GM21737 (cell line): ENCODE measurements at regions not wholly inside any gene's neighbourhood (a gene's known extent, or its start where the extent isn't known, plus 50 kb on each side); places are given as distances from the start of the nearest gene placed in this dataset.
"Not testable (repeated sequence)": the region's sequence is repeated elsewhere in the genome, so short reads cannot be mapped to it uniquely, and the experiment has no call there.

Source experiments
- ATAC-seq: cut with Tn5 transposase; IDR thresholded peaks from one replicate; pipeline ENCODE4 v1.9.1; 2021; ENCODE audit warnings: mild to moderate bottlenecking, moderate library complexity; ENCODE audit not compliant: unreplicated experiment

GRCh38 chr4:26228883-26229282 is 91.9 kb upstream of the RBPJ start:
- ATAC-seq, result no peak

GRCh38 chr4:26229974-26230373 is 90.8 kb upstream of the RBPJ start:
- ATAC-seq, result no peak

GRCh38 chr4:26233350-26233749 is 87.5 kb upstream of the RBPJ start:
- ATAC-seq, result no peak

- no peak for ATAC-seq
These were observed 85.3 kb upstream of the RBPJ start for GRCh38 chr4:26235500-26235899.

GRCh38 chr4:26237916-26238315 is 82.9 kb upstream of the RBPJ start:
- no peak for ATAC-seq

- no peak for ATAC-seq
These were observed 82.4 kb upstream of the RBPJ start for GRCh38 chr4:26238426-26238777.

- ATAC-seq, result no peak
These were observed 81.8 kb upstream of the RBPJ start for GRCh38 chr4:26238778-26239679.

GRCh38 chr4:26239801-26240200 is 81.0 kb upstream of the RBPJ start:
- no peak for ATAC-seq

GRCh38 chr4:26241179-26241578 is 79.6 kb upstream of the RBPJ start:
- no peak for ATAC-seq

- no peak for ATAC-seq
These were observed 78.4 kb upstream of the RBPJ start for GRCh38 chr4:26242451-26242850.

- ATAC-seq, result not testable (repeated sequence)
These were observed 76.7 kb upstream of the RBPJ start for GRCh38 chr4:26244138-26244537.

GRCh38 chr4:26248647-26249046 is 72.2 kb upstream of the RBPJ start:
- no peak for ATAC-seq

GRCh38 chr4:26252349-26253025 is 68.3 kb upstream of the RBPJ start:
- no peak for ATAC-seq

GRCh38 chr4:26253968-26254367 is 66.8 kb upstream of the RBPJ start:
- no peak for ATAC-seq

- no peak for ATAC-seq
These were observed 64.8 kb upstream of the RBPJ start for GRCh38 chr4:26255989-26256388.

GRCh38 chr4:26257444-26257843 is 63.4 kb upstream of the RBPJ start:
- not testable (repeated sequence) for ATAC-seq

GRCh38 chr4:26257850-26258249 is 63.0 kb upstream of the RBPJ start:
- no peak for ATAC-seq

GRCh38 chr4:26260571-26260970 is 60.2 kb upstream of the RBPJ start:
- ATAC-seq, result no peak

- ATAC-seq, result no peak
These were observed 59.4 kb upstream of the RBPJ start for GRCh38 chr4:26261405-26261804.

- ATAC-seq, result no peak
These were observed 57.6 kb upstream of the RBPJ start for GRCh38 chr4:26263165-26263564.

- no peak for ATAC-seq
These were observed 56.7 kb upstream of the RBPJ start for GRCh38 chr4:26264109-26264508.

- no peak for ATAC-seq
These were observed 53.7 kb upstream of the RBPJ start for GRCh38 chr4:26267087-26267486.
